Stimulated activated CD8-positive, alpha-beta memory T cell treated with anti-CD3 and anti-CD28 coated beads, Interleukin-2, amount 100 ng/mL, for 48 hours (primary cell): ENCODE measurements at regions not wholly inside any gene's neighbourhood (a gene's known extent, or its start where the extent isn't known, plus 50 kb on each side); places are given as distances from the start of the nearest gene placed in this dataset.
"Not testable (repeated sequence)": the region's sequence is repeated elsewhere in the genome, so short reads cannot be mapped to it uniquely, and the experiment has no call there.

Source experiments
- DNase-seq, 2 donors: peaks; one replicate each; pipeline ENCODE4 v3.0.0-alpha.2; 2020; ENCODE audit warnings: low read depth in 2 of 2

GRCh38 chr3:28139967-28140634, 101.3 kb upstream of the CMC1 start:
- DNase-seq: no peak

GRCh38 chr3:28140664-28141063, 100.8 kb upstream of the CMC1 start:
- no peak for DNase-seq

- no peak for DNase-seq
Measured at GRCh38 chr3:28149960-28150359, 91.5 kb upstream of the CMC1 start.

GRCh38 chr3:28150465-28151206, 90.8 kb upstream of the CMC1 start:
- DNase-seq: no peak

GRCh38 chr3:28151207-28151550, 90.2 kb upstream of the CMC1 start:
- DNase-seq: no peak

GRCh38 chr3:28151608-28152228, 89.7 kb upstream of the CMC1 start:
- DNase-seq: no peak

GRCh38 chr3:28155631-28156030, 85.8 kb upstream of the CMC1 start:
- DNase-seq: no peak

GRCh38 chr3:28156599-28156998, 84.8 kb upstream of the CMC1 start:
- DNase-seq: not testable (repeated sequence)

- no peak for DNase-seq
Measured at GRCh38 chr3:28171962-28172361, 69.5 kb upstream of the CMC1 start.

GRCh38 chr3:28172748-28173147, 68.7 kb upstream of the CMC1 start:
- no peak for DNase-seq

- DNase-seq: no peak
Measured at GRCh38 chr3:28173836-28174235, 67.6 kb upstream of the CMC1 start.

- no peak for DNase-seq
Measured at GRCh38 chr3:28186748-28187147, 54.7 kb upstream of the CMC1 start.

- DNase-seq: no peak
Measured at GRCh38 chr3:28188686-28189085, 52.7 kb upstream of the CMC1 start.

- DNase-seq: no peak
Measured at GRCh38 chr3:28191363-28191762, 50.1 kb upstream of the CMC1 start.
